Mucosa of descending colon (tissue), 3 donors: ENCODE measurements at regions not wholly inside any gene's neighbourhood (a gene's known extent, or its start where the extent isn't known, plus 50 kb on each side); places are given as distances from the start of the nearest gene placed in this dataset.

Source experiments
- ATAC-seq: fragments of 200-7000 bp; cut with Tn5 transposase; one replicate; pipeline ENCODE4 v1.9.1; 2020; ENCODE audit warnings: mild to moderate bottlenecking, moderate library complexity
- DNase-seq, 3 donors: peaks; one replicate each; pipeline ENCODE4 v3.0.0-alpha.2; 2020
- H3K36me3 ChIP-seq: fragments of 200-600 bp; one replicate; pipeline ENCODE4 v1.8.0; 2021; ENCODE audit warnings: low read depth, mild to moderate bottlenecking
- H3K4me1 ChIP-seq: fragments of 200-600 bp; one replicate; pipeline ENCODE4 v1.8.0; 2021; ENCODE audit warnings: low read depth, mild to moderate bottlenecking
- H3K4me3 ChIP-seq: fragments of 200-600 bp; one replicate; pipeline ENCODE4 v1.8.0; 2021; ENCODE audit warnings: mild to moderate bottlenecking
- H3K9me3 ChIP-seq: fragments of 200-600 bp; one replicate; pipeline ENCODE4 v1.8.0; 2021; ENCODE audit warnings: mild to moderate bottlenecking
- CTCF ChIP-seq: fragments of 200-600 bp; IDR thresholded peaks from one replicate; pipeline ENCODE4 v1.8.0; 2022; ENCODE audit warnings: antibody characterized with exemption, mild to moderate bottlenecking
- intact Hi-C, 2 donors: fragments of 100-400 bp; cut with DNase I in 1 of 2; cut with micrococcal nuclease in 1 of 2; formaldehyde crosslinking; loops; one replicate each; pipeline versions ENCODE4 v1.11.0 to v1.11.1; 2022; cut with DNase I, micrococcal nuclease
- donor health status: DM: no; HTN: no; CAD: no; lungs with moderate emphysema.
- donor health status: DM: no; HTN: no; CAD: no.
- donor health status: DM: no; HTN: yes; CAD: no.

- Histone ChIP-seq H3K9me3 (peaks cover 3% of the 10 kb centered on the region), H3K36me3 (no peaks in the 10 kb centered on the region), H3K4me3 (no peak overlapping the region), H3K4me1 (no peaks in the 10 kb centered on the region)
- intact Hi-C loops, result no loop called here
- ATAC-seq (no peak), DNase-seq (peak in 2 of 3 donors; percentile 37 to 40)
- TF ChIP-seq CTCF, result no peak
Observed at GRCh38 chr2:239716536-239717318, 308.4 kb downstream of the NDUFA10 start.

DNA sequence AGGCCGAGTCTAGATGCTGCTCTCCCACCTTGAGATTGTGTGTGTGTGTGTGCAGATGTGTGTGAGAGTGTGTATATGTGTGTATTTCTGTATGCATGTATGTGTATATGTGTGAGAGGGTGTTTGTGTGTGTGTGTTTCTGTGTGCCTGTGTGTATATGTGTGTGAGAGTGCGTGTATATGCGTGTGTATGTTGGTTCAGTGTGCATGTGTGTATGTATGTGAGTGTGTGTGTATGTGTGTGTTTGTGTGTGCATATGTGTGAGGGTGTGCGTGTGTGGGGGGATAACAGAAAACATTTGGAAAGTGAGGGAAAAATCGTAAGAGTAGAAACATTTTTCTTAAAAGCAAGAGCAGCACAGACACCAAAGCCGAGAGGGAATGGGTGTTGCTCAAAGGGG, 309.1 kb downstream of the NDUFA10 start:
- H3K9me3 ChIP-seq, result peaks cover 3% of the 10 kb centered on the region
- no peaks in the 10 kb centered on the region for H3K4me1 ChIP-seq
- no peak overlapping the region for H3K4me3 ChIP-seq
- no peaks in the 10 kb centered on the region for H3K36me3 ChIP-seq
- intact Hi-C loops, result no loop called here
- ATAC-seq (no peak), DNase-seq (no peak)
- no peak for TF ChIP-seq CTCF

- no peak overlapping the region for H3K4me3 ChIP-seq
- ATAC-seq (no peak), DNase-seq (no peak)
- intact Hi-C loops, result no loop called here
- H3K36me3 ChIP-seq, result no peaks in the 10 kb centered on the region
- TF ChIP-seq CTCF, result no peak
- no peaks in the 10 kb centered on the region for H3K4me1 ChIP-seq
- peaks cover 3% of the 10 kb centered on the region for H3K9me3 ChIP-seq
Observed at GRCh38 chr2:239715606-239716005, 309.5 kb downstream of the NDUFA10 start.

GRCh38 chr2:239715202-239715601, 309.9 kb downstream of the NDUFA10 start:
- intact Hi-C loops, result no loop called here

GRCh38 chr2:239714116-239714515, 311.0 kb downstream of the NDUFA10 start:
- TF ChIP-seq CTCF, result no peak
- Histone ChIP-seq H3K36me3 (no peaks in the 10 kb centered on the region), H3K9me3 (peaks cover 3% of the 10 kb centered on the region), H3K4me1 (no peaks in the 10 kb centered on the region), H3K4me3 (no peak overlapping the region)
- no peak for ATAC-seq
- DNase-seq, result no peak
- intact Hi-C loops, result no loop called here

More at GRCh38 chr2:239715202-239715601, 309.9 kb downstream of the NDUFA10 start:
- no peak for DNase-seq
- peaks cover 3% of the 10 kb centered on the region for H3K9me3 ChIP-seq
- H3K4me3 ChIP-seq, result no peak overlapping the region
- no peaks in the 10 kb centered on the region for H3K4me1 ChIP-seq
- H3K36me3 ChIP-seq, result no peaks in the 10 kb centered on the region
- no peak for TF ChIP-seq CTCF
- ATAC-seq, result no peak
